RWPE2 (cell line): ENCODE measurements at regions not wholly inside any gene's neighbourhood (a gene's known extent, or its start where the extent isn't known, plus 50 kb on each side); places are given as distances from the start of the nearest gene placed in this dataset.

Source experiments
- ATAC-seq: fragments of 200-7000 bp; cut with Tn5 transposase; 3 replicates; pipeline ENCODE4 v1.9.1; 2021; ENCODE audit warnings: low read depth
- DNase-seq: peaks from one replicate; pipeline ENCODE4 v3.0.0-alpha.2; 2020; ENCODE audit warnings: low spot score
- H3K27ac ChIP-seq: fragments of 450-650 bp; 2 replicates; pipeline ENCODE4 v1.5.1; 2017; ENCODE audit warnings: mild to moderate bottlenecking; ENCODE audit not compliant: poor library complexity, severe bottlenecking
- H3K27me3 ChIP-seq: fragments of 250-450 bp; sonication (Bioruptor Pico); 2 replicates; pipeline ENCODE4 v1.5.1; 2021; ENCODE audit warnings: mild to moderate bottlenecking, moderate library complexity; ENCODE audit not compliant: insufficient read depth, poor library complexity, severe bottlenecking
- H3K36me3 ChIP-seq: fragments of 250-450 bp; sonication (Bioruptor Pico); 2 replicates; pipeline ENCODE4 v1.5.1; 2020; ENCODE audit warnings: low read depth, mild to moderate bottlenecking, moderate library complexity
- H3K4me1 ChIP-seq: fragments of 250-450 bp; sonication (Bioruptor Pico); 2 replicates; pipeline ENCODE4 v1.5.1; 2021; ENCODE audit warnings: mild to moderate bottlenecking, moderate library complexity; ENCODE audit not compliant: insufficient read depth, poor library complexity, severe bottlenecking
- H3K4me3 ChIP-seq: fragments of 250-450 bp; sonication (Bioruptor Pico); 2 replicates; pipeline ENCODE4 v1.5.1; 2021; ENCODE audit warnings: mild to moderate bottlenecking, moderate library complexity; ENCODE audit not compliant: severe bottlenecking
- H3K9me3 ChIP-seq: fragments of 250-450 bp; sonication (Bioruptor Pico); 2 replicates; pipeline ENCODE4 v1.5.1; 2021; ENCODE audit warnings: mild to moderate bottlenecking, moderate library complexity; ENCODE audit not compliant: severe bottlenecking
- CTCF ChIP-seq: fragments of 450-650 bp; IDR thresholded peaks from one replicate; pipeline ENCODE4 v1.5.1; 2017; ENCODE audit warnings: mild to moderate bottlenecking, moderate library complexity; ENCODE audit not compliant: poor library complexity, severe bottlenecking

GRCh38 chr17:13363771-13364170, 238.0 kb downstream of the HS3ST3A1 start:
- peaks cover 2% of the 10 kb centered on the region for H3K4me1 ChIP-seq
- no peak for ATAC-seq
- no peak overlapping the region for H3K27ac ChIP-seq
- H3K27me3 ChIP-seq = no peaks in the 10 kb centered on the region
- no peak overlapping the region for H3K4me3 ChIP-seq
- DNase-seq = no peak
- no peaks in the 10 kb centered on the region for H3K9me3 ChIP-seq
- no peaks in the 10 kb centered on the region for H3K36me3 ChIP-seq
- no peak for TF ChIP-seq CTCF

- Histone ChIP-seq H3K4me3 (no peak overlapping the region), H3K9me3 (no peaks in the 10 kb centered on the region)
- no peak for DNase-seq
Observed at GRCh38 chr17:13362341-13363122, 239.2 kb downstream of the HS3ST3A1 start.

GRCh38 chr17:13359774-13360173, 242.0 kb downstream of the HS3ST3A1 start:
- Histone ChIP-seq H3K9me3 (no peaks in the 10 kb centered on the region), H3K36me3 (no peaks in the 10 kb centered on the region), H3K4me1 (no peaks in the 10 kb centered on the region), H3K27me3 (no peaks in the 10 kb centered on the region), H3K27ac (no peak overlapping the region), H3K4me3 (no peak overlapping the region)
- no peak for DNase-seq
- ATAC-seq = no peak
- no peak for TF ChIP-seq CTCF

More at GRCh38 chr17:13362341-13363122, 239.2 kb downstream of the HS3ST3A1 start:
- no peaks in the 10 kb centered on the region for H3K36me3 ChIP-seq
- H3K27me3 ChIP-seq = no peaks in the 10 kb centered on the region
- ATAC-seq = no peak
- H3K27ac ChIP-seq = no peak overlapping the region
- no peak for TF ChIP-seq CTCF
- peaks cover 2% of the 10 kb centered on the region for H3K4me1 ChIP-seq

DNA sequence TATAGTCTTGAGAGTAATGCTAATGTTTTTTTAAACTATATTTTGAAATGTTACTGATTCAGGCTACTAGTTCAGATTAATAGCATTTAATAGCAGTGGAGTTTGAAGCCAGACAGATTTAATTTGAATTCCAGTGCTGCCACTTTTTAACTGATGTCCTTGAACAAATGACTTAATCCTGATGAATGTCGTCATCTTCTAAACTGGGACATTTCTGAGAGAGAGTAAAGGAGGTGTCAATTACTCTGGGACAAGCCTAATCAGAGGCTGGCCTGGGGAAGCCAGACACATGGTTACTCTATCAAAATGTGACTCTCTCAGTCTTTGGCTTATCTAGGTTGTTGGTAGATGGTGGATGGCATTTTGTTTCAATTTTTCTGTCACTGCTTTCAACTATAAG, 246.7 kb downstream of the HS3ST3A1 start:
- TF ChIP-seq CTCF = no peak
- Histone ChIP-seq H3K36me3 (no peaks in the 10 kb centered on the region), H3K27me3 (no peaks in the 10 kb centered on the region), H3K9me3 (no peaks in the 10 kb centered on the region), H3K4me1 (no peaks in the 10 kb centered on the region), H3K27ac (no peak overlapping the region), H3K4me3 (no peak overlapping the region)
- DNase-seq = no peak
- no peak for ATAC-seq

DNA sequence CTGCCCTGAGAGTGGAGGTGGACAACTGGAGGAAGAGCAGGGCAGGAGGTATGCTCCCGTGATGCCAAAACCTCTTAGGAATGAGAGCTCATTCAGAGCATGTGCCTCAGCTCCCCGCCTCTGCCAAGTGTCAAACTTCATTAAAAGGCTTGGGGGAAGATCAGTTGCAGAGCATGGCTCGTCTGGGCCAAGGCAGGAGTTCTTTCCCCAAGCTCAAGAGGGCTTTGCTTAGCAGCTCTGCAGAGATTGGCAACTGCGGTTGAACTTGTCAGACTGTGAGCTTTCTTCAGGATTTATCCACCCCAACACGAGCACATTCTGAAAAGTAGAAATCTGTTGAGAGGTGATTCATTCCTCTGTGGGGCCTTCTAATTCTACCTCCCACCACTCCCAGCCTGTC, 248.1 kb downstream of the HS3ST3A1 start:
- Histone ChIP-seq H3K4me1 (no peaks in the 10 kb centered on the region), H3K36me3 (no peaks in the 10 kb centered on the region), H3K27ac (no peak overlapping the region), H3K27me3 (no peaks in the 10 kb centered on the region), H3K4me3 (no peak overlapping the region), H3K9me3 (no peaks in the 10 kb centered on the region)
- DNase-seq (no peak), ATAC-seq (no peak)
- no peak for TF ChIP-seq CTCF
